ENCODE measurements at regions not wholly inside any gene's neighbourhood (a gene's known extent, or its start where the extent isn't known, plus 50 kb on each side); places are given as distances from the start of the nearest gene placed in this dataset.
A peak's percentile ranks its signal among the peaks of the same experiment; 100 is the strongest.
"Not testable (repeated sequence)": the region's sequence is repeated elsewhere in the genome, so short reads cannot be mapped to it uniquely, and the experiment has no call there.

DNA sequence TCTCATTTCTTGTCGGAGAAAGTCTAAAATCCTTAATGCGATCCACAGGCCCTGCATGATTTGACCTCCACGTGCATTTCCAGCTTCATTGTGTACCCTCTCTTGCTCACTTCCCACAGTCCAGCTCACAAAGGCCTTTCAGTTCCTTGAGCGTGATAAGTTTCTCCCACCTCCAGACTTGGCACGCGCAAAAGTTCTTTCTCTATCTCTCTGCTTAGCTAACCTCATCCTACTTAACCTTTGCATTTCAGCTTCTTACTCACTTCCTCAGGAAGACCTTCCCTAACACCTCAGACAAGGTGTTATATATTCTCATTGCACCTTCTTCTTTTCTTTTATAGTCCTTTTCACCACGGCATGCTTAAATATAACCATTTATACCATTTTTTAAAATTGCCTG, 124.8 kb upstream of the XPO1 start:
- Histone ChIP-seq H3K27me3 (ENCODE audit: control insufficient read depth in 1 of 2, insufficient read depth in 1 of 2, low read length in 2 of 2) (no peaks in the 10 kb centered on the region), H3K4me3 (ENCODE audit: insufficient read depth in 1 of 2, low read depth in 1 of 2, low read length in 2 of 2) (no peak overlapping the region), H2AK5ac (ENCODE audit: low read length, severe bottlenecking) (no peak overlapping the region), H2BK120ac (ENCODE audit: low read depth, low read length) (no peak overlapping the region), H2BK12ac (ENCODE audit: low read length in 2 of 2) (no peak overlapping the region), H3K4me2 (ENCODE audit: low read length, poor library complexity, severe bottlenecking) (no peak overlapping the region), H4K91ac (ENCODE audit: low read length) (no peak overlapping the region), H2AFZ (ENCODE audit: low read depth, low read length) (no peak overlapping the region), H3K4ac (ENCODE audit: low read depth in 1 of 2, low read length in 2 of 2) (no peak overlapping the region), H3K23ac (ENCODE audit: low read length in 2 of 2) (no peak overlapping the region), H2BK5ac (ENCODE audit: low read depth, low read length, poor library complexity, severe bottlenecking) (no peak overlapping the region), H3K14ac (ENCODE audit: low read length in 2 of 2) (no peak overlapping the region), H3K9ac (ENCODE audit: low read length) (no peak overlapping the region), H3K27ac (ENCODE audit: low read length, poor library complexity, severe bottlenecking) (no peak overlapping the region), H3K9me3 (ENCODE audit: control insufficient read depth, low read length) (no peaks in the 10 kb centered on the region), H3K79me1 (replicated peaks; ENCODE audit: low read length, poor library complexity, severe bottlenecking) (no peaks in the 10 kb centered on the region), H4K8ac (ENCODE audit: low read length) (no peak overlapping the region), H3K36me3 (ENCODE audit: control insufficient read depth in 1 of 2, insufficient read depth in 2 of 2, low read depth in 1 of 2, low read length in 2 of 2) (no peaks in the 10 kb centered on the region), H2BK15ac (ENCODE audit: low read depth, poor library complexity, severe bottlenecking) (no peak overlapping the region), H3K4me1 (ENCODE audit: control insufficient read depth, insufficient read depth, low read depth, low read length) (no peaks in the 10 kb centered on the region), H3K18ac (ENCODE audit: low read depth in 1 of 2, low read length in 2 of 2) (no peak overlapping the region)
- 98% methylated on average over 6 of the region's 7 CpGs for WGBS
- no peak for DNase-seq

- no peak overlapping the region for H2AK5ac ChIP-seq (ENCODE audit: low read length, severe bottlenecking)
- no peak overlapping the region for H4K91ac ChIP-seq (ENCODE audit: low read length)
- H3K4me2 ChIP-seq (ENCODE audit: low read length, poor library complexity, severe bottlenecking): no peak overlapping the region
- no peak overlapping the region for H3K9ac ChIP-seq (ENCODE audit: low read length)
- H3K9me3 ChIP-seq (ENCODE audit: control insufficient read depth, low read length): no peaks in the 10 kb centered on the region
- no peak overlapping the region for H3K4me3 ChIP-seq (ENCODE audit: insufficient read depth in 1 of 2, low read depth in 1 of 2, low read length in 2 of 2)
- no peaks in the 10 kb centered on the region for H3K27me3 ChIP-seq (ENCODE audit: control insufficient read depth in 1 of 2, insufficient read depth in 1 of 2, low read length in 2 of 2)
- H3K4ac ChIP-seq (ENCODE audit: low read depth in 1 of 2, low read length in 2 of 2): no peak overlapping the region
- peak overlapping the region in 1 of 2 experiments; percentile 60 for H2BK12ac ChIP-seq (ENCODE audit: low read length in 2 of 2)
- H3K79me1 ChIP-seq (replicated peaks; ENCODE audit: low read length, poor library complexity, severe bottlenecking): no peaks in the 10 kb centered on the region
- no peak overlapping the region for H4K8ac ChIP-seq (ENCODE audit: low read length)
- H3K27ac ChIP-seq (ENCODE audit: low read length, poor library complexity, severe bottlenecking): no peak overlapping the region
- H2AFZ ChIP-seq (ENCODE audit: low read depth, low read length): no peak overlapping the region
- H3K23ac ChIP-seq (ENCODE audit: low read length in 2 of 2): no peak overlapping the region
- no peak overlapping the region for H3K14ac ChIP-seq (ENCODE audit: low read length in 2 of 2)
- H3K18ac ChIP-seq (ENCODE audit: low read depth in 1 of 2, low read length in 2 of 2): no peak overlapping the region
- peak; percentile 44 for DNase-seq
- H2BK15ac ChIP-seq (ENCODE audit: low read depth, poor library complexity, severe bottlenecking): no peak overlapping the region
- H2BK120ac ChIP-seq (ENCODE audit: low read depth, low read length): no peak overlapping the region
- no peaks in the 10 kb centered on the region for H3K4me1 ChIP-seq (ENCODE audit: control insufficient read depth, insufficient read depth, low read depth, low read length)
- 59% methylated on average over 3 of the region's 4 CpGs for WGBS
- H2BK5ac ChIP-seq (ENCODE audit: low read depth, low read length, poor library complexity, severe bottlenecking): no peak overlapping the region
- H3K36me3 ChIP-seq (ENCODE audit: control insufficient read depth in 1 of 2, insufficient read depth in 2 of 2, low read depth in 1 of 2, low read length in 2 of 2): no peaks in the 10 kb centered on the region
These were observed 122.6 kb upstream of the XPO1 start for GRCh38 chr2:61660511-61661388.

DNA sequence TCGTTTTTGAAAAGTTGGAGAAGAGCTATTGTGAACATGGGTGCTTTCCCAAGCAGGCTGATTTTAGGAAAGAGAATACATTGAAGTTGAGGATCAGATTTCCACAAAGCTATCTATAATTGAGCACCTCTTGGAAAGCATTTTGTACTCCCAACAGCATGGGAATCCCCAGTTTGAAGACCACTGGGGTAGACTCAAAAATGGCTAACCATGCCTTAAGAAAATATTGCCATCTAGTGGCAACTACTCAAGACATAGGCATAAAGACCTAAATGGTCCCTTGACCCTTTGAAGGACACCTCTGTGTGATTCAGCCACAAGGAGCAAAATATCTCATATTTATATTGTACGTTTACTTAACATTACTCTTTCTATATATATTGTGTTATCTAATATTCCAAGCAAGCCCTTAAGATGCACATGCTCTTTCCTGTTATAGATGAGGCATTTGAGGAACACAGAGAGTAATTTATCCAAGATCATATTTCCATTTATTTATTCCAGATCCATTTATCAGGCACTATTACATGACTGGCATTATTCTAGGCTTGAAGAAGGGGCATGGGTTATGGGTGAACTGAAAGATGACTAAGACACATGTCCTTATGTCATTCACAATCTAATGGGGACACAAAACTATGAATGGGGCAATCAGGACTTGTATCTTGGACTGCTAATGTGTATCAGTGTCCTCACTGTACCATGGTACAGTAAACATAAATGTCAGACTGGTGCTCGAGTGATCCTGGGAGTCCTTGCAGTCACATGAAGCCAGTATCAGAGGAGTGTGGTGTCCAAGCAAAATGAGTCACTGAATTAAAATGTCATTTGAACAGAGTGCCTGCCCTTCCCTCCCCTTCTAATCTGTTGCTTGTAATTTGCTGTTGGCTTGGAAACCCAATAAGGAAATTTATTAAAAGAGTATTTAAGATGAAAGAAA, 121.0 kb upstream of the XPO1 start:
- Histone ChIP-seq H2AFZ (ENCODE audit: low read depth, low read length) (no peak overlapping the region), H2BK15ac (ENCODE audit: low read depth, poor library complexity, severe bottlenecking) (no peak overlapping the region), H3K9ac (ENCODE audit: low read length) (peak overlapping the region; percentile 40), H3K4me1 (ENCODE audit: control insufficient read depth, insufficient read depth, low read depth, low read length) (no peaks in the 10 kb centered on the region), H3K18ac (ENCODE audit: low read depth in 1 of 2, low read length in 2 of 2) (no peak overlapping the region), H2BK12ac (ENCODE audit: low read length in 2 of 2) (no peak overlapping the region), H3K79me1 (replicated peaks; ENCODE audit: low read length, poor library complexity, severe bottlenecking) (no peaks in the 10 kb centered on the region), H4K91ac (ENCODE audit: low read length) (no peak overlapping the region), H2AK5ac (ENCODE audit: low read length, severe bottlenecking) (no peak overlapping the region), H2BK5ac (ENCODE audit: low read depth, low read length, poor library complexity, severe bottlenecking) (no peak overlapping the region), H3K4ac (ENCODE audit: low read depth in 1 of 2, low read length in 2 of 2) (no peak overlapping the region), H3K4me2 (ENCODE audit: low read length, poor library complexity, severe bottlenecking) (no peak overlapping the region), H3K27ac (ENCODE audit: low read length, poor library complexity, severe bottlenecking) (no peak overlapping the region), H3K14ac (ENCODE audit: low read length in 2 of 2) (no peak overlapping the region), H3K4me3 (ENCODE audit: insufficient read depth in 1 of 2, low read depth in 1 of 2, low read length in 2 of 2) (no peak overlapping the region), H2BK120ac (ENCODE audit: low read depth, low read length) (no peak overlapping the region), H3K23ac (ENCODE audit: low read length in 2 of 2) (no peak overlapping the region), H3K27me3 (ENCODE audit: control insufficient read depth in 1 of 2, insufficient read depth in 1 of 2, low read length in 2 of 2) (no peaks in the 10 kb centered on the region), H3K9me3 (ENCODE audit: control insufficient read depth, low read length) (no peaks in the 10 kb centered on the region), H4K8ac (ENCODE audit: low read length) (no peak overlapping the region), H3K36me3 (ENCODE audit: control insufficient read depth in 1 of 2, insufficient read depth in 2 of 2, low read depth in 1 of 2, low read length in 2 of 2) (no peaks in the 10 kb centered on the region)
- DNase-seq: peak; percentile 60
- 64% methylated on average over 2 of the region's 3 CpGs for WGBS

- WGBS: 85% methylated on average over 2 of the region's 3 CpGs
- not testable (repeated sequence) for H3K36me3 ChIP-seq (ENCODE audit: control insufficient read depth in 1 of 2, insufficient read depth in 2 of 2, low read depth in 1 of 2, low read length in 2 of 2)
These were observed 111.8 kb upstream of the XPO1 start for GRCh38 chr2:61649946-61650345.

More at GRCh38 chr2:61649946-61650345, 111.8 kb upstream of the XPO1 start:
- not testable (repeated sequence) for H4K91ac ChIP-seq (ENCODE audit: low read length); H3K18ac ChIP-seq (ENCODE audit: low read depth in 1 of 2, low read length in 2 of 2); H2BK15ac ChIP-seq (ENCODE audit: low read depth, poor library complexity, severe bottlenecking); H3K4me1 ChIP-seq (ENCODE audit: control insufficient read depth, insufficient read depth, low read depth, low read length); H3K27me3 ChIP-seq (ENCODE audit: control insufficient read depth in 1 of 2, insufficient read depth in 1 of 2, low read length in 2 of 2); H2AFZ ChIP-seq (ENCODE audit: low read depth, low read length); H2BK12ac ChIP-seq (ENCODE audit: low read length in 2 of 2); H3K27ac ChIP-seq (ENCODE audit: low read length, poor library complexity, severe bottlenecking); H3K79me1 ChIP-seq (replicated peaks; ENCODE audit: low read length, poor library complexity, severe bottlenecking); H3K4me3 ChIP-seq (ENCODE audit: insufficient read depth in 1 of 2, low read depth in 1 of 2, low read length in 2 of 2); H3K9ac ChIP-seq (ENCODE audit: low read length); H4K8ac ChIP-seq (ENCODE audit: low read length); H3K4ac ChIP-seq (ENCODE audit: low read depth in 1 of 2, low read length in 2 of 2); H3K4me2 ChIP-seq (ENCODE audit: low read length, poor library complexity, severe bottlenecking); DNase-seq; H2AK5ac ChIP-seq (ENCODE audit: low read length, severe bottlenecking); H3K14ac ChIP-seq (ENCODE audit: low read length in 2 of 2); H3K9me3 ChIP-seq (ENCODE audit: control insufficient read depth, low read length); H2BK5ac ChIP-seq (ENCODE audit: low read depth, low read length, poor library complexity, severe bottlenecking); H3K23ac ChIP-seq (ENCODE audit: low read length in 2 of 2); H2BK120ac ChIP-seq (ENCODE audit: low read depth, low read length)

Data from mesenchymal stem cell (in vitro differentiated cells and primary cell).